ENCODE measurements at regions not wholly inside any gene's neighbourhood (a gene's known extent, or its start where the extent isn't known, plus 50 kb on each side); places are given as distances from the start of the nearest gene placed in this dataset.

GRCh38 chr12:116397148-116397547 lies 119.7 kb upstream of the MED13L start:
- TF ChIP-seq CTCF (conservative IDR thresholded peaks at IDR 0.05; ENCODE audit: low read depth, low read length): no peak
- no peak overlapping the region for H3K4me3 ChIP-seq (ENCODE audit: low read depth, low read length)
- DNase-seq (ENCODE audit: low read depth): no peak

GRCh38 chr12:116398193-116398592 lies 120.7 kb upstream of the MED13L start:
- DNase-seq (ENCODE audit: low read depth): no peak
- TF ChIP-seq CTCF (conservative IDR thresholded peaks at IDR 0.05; ENCODE audit: low read depth, low read length): no peak
- no peak overlapping the region for H3K4me3 ChIP-seq (ENCODE audit: low read depth, low read length)

- no peak overlapping the region for H3K4me3 ChIP-seq (ENCODE audit: low read depth, low read length)
- DNase-seq (ENCODE audit: low read depth): no peak
- TF ChIP-seq CTCF (conservative IDR thresholded peaks at IDR 0.05; ENCODE audit: low read depth, low read length): no peak
These were observed 121.6 kb upstream of the MED13L start for GRCh38 chr12:116399055-116399454.

GRCh38 chr12:116400636-116401372 lies 123.3 kb upstream of the MED13L start:
- no peak for DNase-seq (ENCODE audit: low read depth)
- H3K4me3 ChIP-seq (ENCODE audit: low read depth, low read length): no peak overlapping the region
- no peak for TF ChIP-seq CTCF (conservative IDR thresholded peaks at IDR 0.05; ENCODE audit: low read depth, low read length)

- no peak for TF ChIP-seq CTCF (conservative IDR thresholded peaks at IDR 0.05; ENCODE audit: low read depth, low read length)
- DNase-seq (ENCODE audit: low read depth): no peak
- H3K4me3 ChIP-seq (ENCODE audit: low read depth, low read length): no peak overlapping the region
These were observed 124.1 kb upstream of the MED13L start for GRCh38 chr12:116401565-116401964.

- no peak for TF ChIP-seq CTCF (conservative IDR thresholded peaks at IDR 0.05; ENCODE audit: low read depth, low read length)
- no peak for DNase-seq (ENCODE audit: low read depth)
- no peak overlapping the region for H3K4me3 ChIP-seq (ENCODE audit: low read depth, low read length)
These were observed 124.9 kb upstream of the MED13L start for GRCh38 chr12:116402163-116402939.
